ENCODE measurements at regions not wholly inside any gene's neighbourhood (a gene's known extent, or its start where the extent isn't known, plus 50 kb on each side); places are given as distances from the start of the nearest gene placed in this dataset.

GRCh38 chr3:90062631-90063200, 955.3 kb downstream of the EPHA3 start (continued):
- TF ChIP-seq ZBTB40 (IDR thresholded peaks at IDR 0.05) (no peak), ZBTB40 (CRISPR knock-in tag; IDR thresholded peaks at IDR 0.05) (no peak), TBL1XR1 (IDR thresholded peaks at IDR 0.05; ENCODE audit: low read length in 2 of 2) (no peak), NFXL1 (CRISPR knock-in tag; IDR thresholded peaks at IDR 0.05) (no peak)
